Neural cell (in vitro differentiated cells): ENCODE measurements at regions not wholly inside any gene's neighbourhood (a gene's known extent, or its start where the extent isn't known, plus 50 kb on each side); places are given as distances from the start of the nearest gene placed in this dataset.

Experiments
- H2AFZ ChIP-seq: fragments of 200-600, 300-800 bp; sonication (generic), shearing (Covaris generic); 2 replicates; pipeline ENCODE4 v1.6.0; 2014; ENCODE audit warnings: low read depth, mild to moderate bottlenecking, antibody characterized with exemption, low read length, moderate library complexity
- H3F3A ChIP-seq: fragments of 200-600 bp; shearing (Covaris generic); 2 replicates; pipeline ENCODE4 v1.6.1; 2016; ENCODE audit warnings: mild to moderate bottlenecking, moderate library complexity, mixed read lengths, antibody characterized with exemption, low read length; ENCODE audit not compliant: insufficient read depth, poor library complexity, severe bottlenecking
- H3K27ac ChIP-seq: fragments of 200-600, 300-800 bp; sonication (generic), shearing (Covaris generic); 2 replicates; pipeline ENCODE4 v1.5.1; 2014; ENCODE audit warnings: mild to moderate bottlenecking, low read length, moderate library complexity
- H3K27me3 ChIP-seq: fragments of 300-800, 200-600 bp; sonication (generic), shearing (Covaris generic); 2 replicates; pipeline ENCODE4 v1.6.0; 2014; ENCODE audit warnings: mild to moderate bottlenecking, low read depth, low read length, moderate library complexity; ENCODE audit not compliant: insufficient read depth
- H3K36me3 ChIP-seq: fragments of 300-800, 200-600 bp; sonication (generic), shearing (Covaris generic); 2 replicates; pipeline ENCODE4 v1.5.1; 2014; ENCODE audit warnings: mild to moderate bottlenecking, antibody characterized with exemption, low read length, moderate library complexity; ENCODE audit not compliant: insufficient read depth
- H3K4me2 ChIP-seq: fragments of 300-800, 200-600 bp; sonication (generic), shearing (Covaris generic); 2 replicates; pipeline ENCODE4 v1.6.0; 2014; ENCODE audit warnings: mild to moderate bottlenecking, low read length
- H3K4me3 ChIP-seq: fragments of 300-800, 200-600 bp; sonication (generic), shearing (Covaris generic); 2 replicates; pipeline ENCODE4 v1.5.1; 2014; ENCODE audit warnings: mild to moderate bottlenecking, low read length, moderate library complexity
- H3K79me2 ChIP-seq: fragments of 200-600 bp; shearing (Covaris generic); replicated peaks from 2 replicates; pipeline ENCODE4 v1.6.0; 2014; ENCODE audit warnings: mild to moderate bottlenecking, low read length, moderate library complexity; ENCODE audit not compliant: insufficient read depth
- H3K9ac ChIP-seq: fragments of 300-800, 200-600 bp; sonication (generic), shearing (Covaris generic); 2 replicates; pipeline ENCODE4 v1.6.1; 2016; ENCODE audit warnings: mild to moderate bottlenecking, low read length, mixed read lengths
- H3K9me2 ChIP-seq: fragments of 200-600 bp; shearing (Covaris generic); 2 replicates; pipeline ENCODE4 v1.6.1; 2016; ENCODE audit warnings: mild to moderate bottlenecking, low read length, mixed read lengths; ENCODE audit not compliant: insufficient read depth
- H3K9me3 ChIP-seq: fragments of 200-600, 300-800 bp; sonication (generic), shearing (Covaris generic); 2 replicates; pipeline ENCODE4 v1.6.1; 2016; ENCODE audit warnings: mild to moderate bottlenecking, mixed run types, low read length, moderate library complexity, mixed read lengths
- H4K20me1 ChIP-seq: fragments of 200-600 bp; shearing (Covaris generic); 2 replicates; pipeline ENCODE4 v1.6.1; 2016; ENCODE audit warnings: mild to moderate bottlenecking, mixed run types; ENCODE audit not compliant: insufficient read depth
- EP300 ChIP-seq: fragments of 450-650 bp; conservative IDR thresholded peaks from 2 replicates; pipeline ENCODE4 v1.6.1; 2014; ENCODE audit warnings: antibody characterized with exemption, mild to moderate bottlenecking, moderate library complexity; ENCODE audit not compliant: poor library complexity, severe bottlenecking
- MXI1 ChIP-seq: fragments of 450-650 bp; conservative IDR thresholded peaks from 2 replicates; pipeline ENCODE4 v1.6.1; 2014; ENCODE audit warnings: antibody characterized with exemption, mild to moderate bottlenecking; ENCODE audit not compliant: poor library complexity, severe bottlenecking
- POLR2AphosphoS5 ChIP-seq: IDR thresholded peaks from 2 replicates; pipeline ENCODE4 v1.6.1; 2012
- RAD21 ChIP-seq: fragments of 450-650 bp; conservative IDR thresholded peaks from 2 replicates; pipeline ENCODE4 v1.6.1; 2014; ENCODE audit warnings: antibody characterized with exemption, mild to moderate bottlenecking, moderate library complexity
- REST ChIP-seq: IDR thresholded peaks from 2 replicates; pipeline ENCODE4 v1.6.1; 2012; ENCODE audit warnings: borderline replicate concordance
- SMC3 ChIP-seq: fragments of 450-650 bp; conservative IDR thresholded peaks from 2 replicates; pipeline ENCODE4 v1.6.1; 2014; ENCODE audit warnings: antibody characterized with exemption, mild to moderate bottlenecking, moderate library complexity; ENCODE audit not compliant: poor library complexity
- TF ChIP-seq, protein P1 (sequence below): fragments of 450-650 bp; IDR thresholded peaks from 2 replicates; pipeline ENCODE4 v1.5.1; 2014; ENCODE audit warnings: antibody characterized with exemption, mild to moderate bottlenecking, moderate library complexity; ENCODE audit not compliant: poor library complexity, severe bottlenecking

GRCh38 chr6:168390749-168391420 lies 50.1 kb upstream of the SMOC2 start:
- Histone ChIP-seq H2AFZ (no peak overlapping the region), H3K4me3 (no peak overlapping the region), H4K20me1 (no peaks in the 10 kb centered on the region), H3K9ac (no peak overlapping the region), H3K4me2 (no peak overlapping the region), H3F3A (no peaks in the 10 kb centered on the region), H3K27me3 (no peaks in the 10 kb centered on the region), H3K9me2 (no peaks in the 10 kb centered on the region), H3K9me3 (no peaks in the 10 kb centered on the region), H3K27ac (no peak overlapping the region), H3K36me3 (no peaks in the 10 kb centered on the region), H3K79me2 (no peaks in the 10 kb centered on the region)
- TF ChIP-seq EP300 (no peak), SMC3 (no peak), POLR2AphosphoS5 (no peak), REST (no peak), MXI1 (no peak), RAD21 (no peak)
- TF ChIP-seq, protein P1, sequence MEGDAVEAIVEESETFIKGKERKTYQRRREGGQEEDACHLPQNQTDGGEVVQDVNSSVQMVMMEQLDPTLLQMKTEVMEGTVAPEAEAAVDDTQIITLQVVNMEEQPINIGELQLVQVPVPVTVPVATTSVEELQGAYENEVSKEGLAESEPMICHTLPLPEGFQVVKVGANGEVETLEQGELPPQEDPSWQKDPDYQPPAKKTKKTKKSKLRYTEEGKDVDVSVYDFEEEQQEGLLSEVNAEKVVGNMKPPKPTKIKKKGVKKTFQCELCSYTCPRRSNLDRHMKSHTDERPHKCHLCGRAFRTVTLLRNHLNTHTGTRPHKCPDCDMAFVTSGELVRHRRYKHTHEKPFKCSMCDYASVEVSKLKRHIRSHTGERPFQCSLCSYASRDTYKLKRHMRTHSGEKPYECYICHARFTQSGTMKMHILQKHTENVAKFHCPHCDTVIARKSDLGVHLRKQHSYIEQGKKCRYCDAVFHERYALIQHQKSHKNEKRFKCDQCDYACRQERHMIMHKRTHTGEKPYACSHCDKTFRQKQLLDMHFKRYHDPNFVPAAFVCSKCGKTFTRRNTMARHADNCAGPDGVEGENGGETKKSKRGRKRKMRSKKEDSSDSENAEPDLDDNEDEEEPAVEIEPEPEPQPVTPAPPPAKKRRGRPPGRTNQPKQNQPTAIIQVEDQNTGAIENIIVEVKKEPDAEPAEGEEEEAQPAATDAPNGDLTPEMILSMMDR, result no peak
